ENCODE measurements at regions not wholly inside any gene's neighbourhood (a gene's known extent, or its start where the extent isn't known, plus 50 kb on each side); places are given as distances from the start of the nearest gene placed in this dataset.

GRCh38 chr4:43189741-43190140 lies 297.2 kb downstream of the GRXCR1 start:
- TF ChIP-seq, protein P1, sequence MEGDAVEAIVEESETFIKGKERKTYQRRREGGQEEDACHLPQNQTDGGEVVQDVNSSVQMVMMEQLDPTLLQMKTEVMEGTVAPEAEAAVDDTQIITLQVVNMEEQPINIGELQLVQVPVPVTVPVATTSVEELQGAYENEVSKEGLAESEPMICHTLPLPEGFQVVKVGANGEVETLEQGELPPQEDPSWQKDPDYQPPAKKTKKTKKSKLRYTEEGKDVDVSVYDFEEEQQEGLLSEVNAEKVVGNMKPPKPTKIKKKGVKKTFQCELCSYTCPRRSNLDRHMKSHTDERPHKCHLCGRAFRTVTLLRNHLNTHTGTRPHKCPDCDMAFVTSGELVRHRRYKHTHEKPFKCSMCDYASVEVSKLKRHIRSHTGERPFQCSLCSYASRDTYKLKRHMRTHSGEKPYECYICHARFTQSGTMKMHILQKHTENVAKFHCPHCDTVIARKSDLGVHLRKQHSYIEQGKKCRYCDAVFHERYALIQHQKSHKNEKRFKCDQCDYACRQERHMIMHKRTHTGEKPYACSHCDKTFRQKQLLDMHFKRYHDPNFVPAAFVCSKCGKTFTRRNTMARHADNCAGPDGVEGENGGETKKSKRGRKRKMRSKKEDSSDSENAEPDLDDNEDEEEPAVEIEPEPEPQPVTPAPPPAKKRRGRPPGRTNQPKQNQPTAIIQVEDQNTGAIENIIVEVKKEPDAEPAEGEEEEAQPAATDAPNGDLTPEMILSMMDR (conservative IDR thresholded peaks at IDR 0.05; ENCODE audit: low read depth, low read length), result no peak
- no peak for TF ChIP-seq EZH2 (IDR thresholded peaks at IDR 0.05; ENCODE audit: borderline replicate concordance, low read depth, low read length, poor library complexity, severe bottlenecking)
